ENCODE measurements at regions not wholly inside any gene's neighbourhood (a gene's known extent, or its start where the extent isn't known, plus 50 kb on each side); places are given as distances from the start of the nearest gene placed in this dataset.

DNA sequence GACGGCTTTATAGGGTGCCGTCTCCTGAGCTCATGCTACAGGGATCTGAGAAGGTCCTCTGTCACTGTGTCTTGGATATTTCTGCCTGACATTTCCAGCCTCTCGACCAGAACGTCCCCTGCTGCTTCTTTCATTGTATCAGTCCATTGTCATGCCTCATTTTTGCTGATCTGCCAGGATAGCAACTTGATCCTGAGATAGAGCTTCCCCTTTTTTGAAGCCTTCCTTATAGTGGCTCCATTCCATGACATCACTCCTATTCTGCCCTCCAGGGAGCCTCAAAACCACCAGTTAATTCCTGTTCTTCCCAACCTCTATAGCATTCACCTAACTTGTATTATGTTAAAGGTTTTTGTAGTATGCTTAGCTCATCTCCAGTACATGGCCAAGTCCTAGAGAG is 431.8 kb upstream of the NOX3 start:
- TF ChIP-seq CTCF (IDR thresholded peaks at IDR 0.05; ENCODE audit: insufficient read depth, low read length) (no peak), REST (IDR thresholded peaks at IDR 0.05; ENCODE audit: insufficient replicate concordance, low read depth) (no peak), POLR2AphosphoS5 (IDR thresholded peaks at IDR 0.05; ENCODE audit: low read depth) (no peak), GABPA (IDR thresholded peaks at IDR 0.05; ENCODE audit: low read depth) (no peak)
